ENCODE measurements at regions not wholly inside any gene's neighbourhood (a gene's known extent, or its start where the extent isn't known, plus 50 kb on each side); places are given as distances from the start of the nearest gene placed in this dataset.

DNA sequence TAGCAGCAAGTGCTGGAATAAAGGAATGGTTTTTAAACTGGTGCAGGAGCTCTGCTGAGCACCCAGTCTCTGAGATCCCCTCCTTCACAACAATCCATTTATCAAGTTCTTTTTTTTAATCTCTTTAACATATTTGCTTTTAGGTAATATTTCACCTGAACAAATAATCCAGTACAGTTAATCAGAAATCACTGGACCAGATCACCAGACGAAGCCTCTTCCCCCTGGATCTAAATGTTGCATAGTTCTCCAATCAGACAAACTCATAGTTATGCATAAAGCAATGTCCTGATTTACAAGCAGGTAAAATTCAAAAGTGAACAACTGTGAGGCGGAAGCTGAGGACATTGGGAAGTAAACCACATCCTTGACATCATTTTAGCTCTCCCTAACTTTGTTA is 657.7 kb upstream of the RORB start:
- H3K9me3 ChIP-seq (ENCODE audit: control insufficient read depth, insufficient read depth, low read length), result no peaks in the 10 kb centered on the region
- H3K4me2 ChIP-seq (ENCODE audit: low read length), result no peak overlapping the region
- no peak overlapping the region for H3K27ac ChIP-seq (ENCODE audit: low read depth, low read length)
- H3K9me2 ChIP-seq (replicated peaks; ENCODE audit: control insufficient read depth, low read length), result no peaks in the 10 kb centered on the region
- H3F3A ChIP-seq (ENCODE audit: control insufficient read depth, insufficient read depth), result no peaks in the 10 kb centered on the region
- H3K36me3 ChIP-seq (ENCODE audit: control insufficient read depth, low read length), result no peaks in the 10 kb centered on the region
- H4K20me1 ChIP-seq (ENCODE audit: control insufficient read depth, insufficient read depth, low read depth, low read length), result no peaks in the 10 kb centered on the region
- no peaks in the 10 kb centered on the region for H3K27me3 ChIP-seq (ENCODE audit: control insufficient read depth, low read length)
- H3K79me2 ChIP-seq (ENCODE audit: control insufficient read depth, low read length), result no peaks in the 10 kb centered on the region
- no peak overlapping the region for H3K4me3 ChIP-seq (ENCODE audit: low read length)
- no peak for TF ChIP-seq EZH2phosphoT487 (IDR thresholded peaks at IDR 0.05; ENCODE audit: borderline replicate concordance, low read length)
- TF ChIP-seq, protein P1, sequence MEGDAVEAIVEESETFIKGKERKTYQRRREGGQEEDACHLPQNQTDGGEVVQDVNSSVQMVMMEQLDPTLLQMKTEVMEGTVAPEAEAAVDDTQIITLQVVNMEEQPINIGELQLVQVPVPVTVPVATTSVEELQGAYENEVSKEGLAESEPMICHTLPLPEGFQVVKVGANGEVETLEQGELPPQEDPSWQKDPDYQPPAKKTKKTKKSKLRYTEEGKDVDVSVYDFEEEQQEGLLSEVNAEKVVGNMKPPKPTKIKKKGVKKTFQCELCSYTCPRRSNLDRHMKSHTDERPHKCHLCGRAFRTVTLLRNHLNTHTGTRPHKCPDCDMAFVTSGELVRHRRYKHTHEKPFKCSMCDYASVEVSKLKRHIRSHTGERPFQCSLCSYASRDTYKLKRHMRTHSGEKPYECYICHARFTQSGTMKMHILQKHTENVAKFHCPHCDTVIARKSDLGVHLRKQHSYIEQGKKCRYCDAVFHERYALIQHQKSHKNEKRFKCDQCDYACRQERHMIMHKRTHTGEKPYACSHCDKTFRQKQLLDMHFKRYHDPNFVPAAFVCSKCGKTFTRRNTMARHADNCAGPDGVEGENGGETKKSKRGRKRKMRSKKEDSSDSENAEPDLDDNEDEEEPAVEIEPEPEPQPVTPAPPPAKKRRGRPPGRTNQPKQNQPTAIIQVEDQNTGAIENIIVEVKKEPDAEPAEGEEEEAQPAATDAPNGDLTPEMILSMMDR (IDR thresholded peaks at IDR 0.05; ENCODE audit: low read depth, low read length, poor library complexity, severe bottlenecking), result no peak
- H3K4me1 ChIP-seq (ENCODE audit: control insufficient read depth, low read length), result no peaks in the 10 kb centered on the region

DNA sequence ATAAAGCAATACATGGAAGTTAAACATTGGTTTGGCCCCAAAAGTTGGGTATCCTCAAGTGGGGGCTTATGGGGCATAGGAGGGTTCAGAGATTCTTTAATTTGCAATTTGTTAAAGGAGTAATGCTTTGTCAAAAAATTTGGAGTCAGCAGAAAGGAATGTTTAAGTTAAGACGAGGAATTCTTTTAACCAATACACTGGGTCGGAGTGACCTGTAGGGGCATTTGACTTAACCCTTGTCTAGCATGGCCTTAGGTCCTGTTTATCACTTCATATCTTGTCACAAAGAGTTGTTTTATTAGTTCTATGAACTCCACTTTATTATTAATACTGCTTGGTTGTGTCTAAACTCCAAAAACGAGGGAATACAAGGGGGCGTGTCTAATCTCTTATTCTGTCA is 656.1 kb upstream of the RORB start:
- Histone ChIP-seq H3K4me1 (ENCODE audit: control insufficient read depth, low read length) (no peaks in the 10 kb centered on the region), H3K4me2 (ENCODE audit: low read length) (no peak overlapping the region), H4K20me1 (ENCODE audit: control insufficient read depth, insufficient read depth, low read depth, low read length) (no peaks in the 10 kb centered on the region), H3K36me3 (ENCODE audit: control insufficient read depth, low read length) (no peaks in the 10 kb centered on the region), H3K9me3 (ENCODE audit: control insufficient read depth, insufficient read depth, low read length) (no peaks in the 10 kb centered on the region), H3K4me3 (ENCODE audit: low read length) (no peak overlapping the region), H3F3A (ENCODE audit: control insufficient read depth, insufficient read depth) (no peaks in the 10 kb centered on the region), H3K9me2 (replicated peaks; ENCODE audit: control insufficient read depth, low read length) (no peaks in the 10 kb centered on the region), H3K79me2 (ENCODE audit: control insufficient read depth, low read length) (no peaks in the 10 kb centered on the region), H3K27ac (ENCODE audit: low read depth, low read length) (no peak overlapping the region), H3K27me3 (ENCODE audit: control insufficient read depth, low read length) (no peaks in the 10 kb centered on the region)
- TF ChIP-seq EZH2phosphoT487 (IDR thresholded peaks at IDR 0.05; ENCODE audit: borderline replicate concordance, low read length), result no peak
- TF ChIP-seq, protein P1 (IDR thresholded peaks at IDR 0.05; ENCODE audit: low read depth, low read length, poor library complexity, severe bottlenecking), result no peak

DNA sequence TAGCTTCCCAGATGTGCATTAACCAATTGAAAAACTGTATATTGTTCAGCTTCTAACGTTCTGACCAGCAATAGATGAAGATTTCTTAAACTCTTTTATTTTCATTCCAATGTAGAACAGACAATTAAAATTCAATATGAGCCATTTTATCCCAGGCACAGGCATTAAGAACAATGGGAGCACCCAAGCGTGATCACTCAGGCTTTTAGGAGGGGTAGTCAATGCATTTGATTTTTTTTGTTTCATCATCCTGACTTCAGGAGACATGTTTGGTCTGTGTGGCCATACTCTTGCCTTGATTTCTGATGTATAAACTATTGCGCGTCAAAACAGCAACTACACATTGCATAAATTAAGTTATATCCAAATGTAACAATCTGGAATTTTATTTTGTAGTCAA is 653.0 kb upstream of the RORB start:
- H3K4me1 ChIP-seq (ENCODE audit: control insufficient read depth, low read length), result no peaks in the 10 kb centered on the region
- H3K27ac ChIP-seq (ENCODE audit: low read depth, low read length), result no peak overlapping the region
- no peaks in the 10 kb centered on the region for H4K20me1 ChIP-seq (ENCODE audit: control insufficient read depth, insufficient read depth, low read depth, low read length)
- no peak for TF ChIP-seq EZH2phosphoT487 (IDR thresholded peaks at IDR 0.05; ENCODE audit: borderline replicate concordance, low read length)
- TF ChIP-seq, protein P1 (IDR thresholded peaks at IDR 0.05; ENCODE audit: low read depth, low read length, poor library complexity, severe bottlenecking), result no peak
- no peak overlapping the region for H3K4me2 ChIP-seq (ENCODE audit: low read length)
- no peaks in the 10 kb centered on the region for H3K36me3 ChIP-seq (ENCODE audit: control insufficient read depth, low read length)
- H3F3A ChIP-seq (ENCODE audit: control insufficient read depth, insufficient read depth), result no peaks in the 10 kb centered on the region
- no peaks in the 10 kb centered on the region for H3K79me2 ChIP-seq (ENCODE audit: control insufficient read depth, low read length)
- H3K27me3 ChIP-seq (ENCODE audit: control insufficient read depth, low read length), result no peaks in the 10 kb centered on the region
- H3K4me3 ChIP-seq (ENCODE audit: low read length), result no peak overlapping the region
- H3K9me3 ChIP-seq (ENCODE audit: control insufficient read depth, insufficient read depth, low read length), result no peaks in the 10 kb centered on the region
- no peaks in the 10 kb centered on the region for H3K9me2 ChIP-seq (replicated peaks; ENCODE audit: control insufficient read depth, low read length)

DNA sequence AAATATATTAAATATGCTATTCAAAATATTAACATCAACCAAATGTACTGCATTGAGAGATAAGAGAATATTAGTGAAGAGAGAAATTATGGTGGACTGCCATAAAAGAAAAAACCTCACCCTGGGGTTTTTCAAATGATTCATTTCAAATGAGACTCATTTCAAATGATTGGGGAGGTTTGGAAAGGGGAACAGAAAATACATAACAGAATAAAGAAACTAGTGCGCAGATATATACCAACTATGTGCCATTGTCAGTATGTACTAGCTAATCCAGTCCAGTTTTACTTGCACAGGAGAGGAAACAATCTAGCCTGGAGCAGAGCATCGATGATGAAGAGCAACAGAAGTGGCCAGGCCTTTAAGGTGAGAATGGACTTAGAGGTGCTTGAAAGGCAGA is 651.6 kb upstream of the RORB start:
- H3K9me2 ChIP-seq (replicated peaks; ENCODE audit: control insufficient read depth, low read length), result no peaks in the 10 kb centered on the region
- TF ChIP-seq EZH2phosphoT487 (IDR thresholded peaks at IDR 0.05; ENCODE audit: borderline replicate concordance, low read length), result no peak
- TF ChIP-seq, protein P1 (IDR thresholded peaks at IDR 0.05; ENCODE audit: low read depth, low read length, poor library complexity, severe bottlenecking), result no peak
- H3K27me3 ChIP-seq (ENCODE audit: control insufficient read depth, low read length), result no peaks in the 10 kb centered on the region
- no peaks in the 10 kb centered on the region for H3K4me1 ChIP-seq (ENCODE audit: control insufficient read depth, low read length)
- H3K4me2 ChIP-seq (ENCODE audit: low read length), result no peak overlapping the region
- H3K79me2 ChIP-seq (ENCODE audit: control insufficient read depth, low read length), result no peaks in the 10 kb centered on the region
- no peaks in the 10 kb centered on the region for H3K36me3 ChIP-seq (ENCODE audit: control insufficient read depth, low read length)
- H3K4me3 ChIP-seq (ENCODE audit: low read length), result no peak overlapping the region
- no peaks in the 10 kb centered on the region for H3K9me3 ChIP-seq (ENCODE audit: control insufficient read depth, insufficient read depth, low read length)
- H4K20me1 ChIP-seq (ENCODE audit: control insufficient read depth, insufficient read depth, low read depth, low read length), result no peaks in the 10 kb centered on the region
- H3K27ac ChIP-seq (ENCODE audit: low read depth, low read length), result no peak overlapping the region
- no peaks in the 10 kb centered on the region for H3F3A ChIP-seq (ENCODE audit: control insufficient read depth, insufficient read depth)

Data from DOHH2 (cell line).